Effector CD8-positive, alpha-beta T cell (primary cell): ENCODE measurements at regions not wholly inside any gene's neighbourhood (a gene's known extent, or its start where the extent isn't known, plus 50 kb on each side); places are given as distances from the start of the nearest gene placed in this dataset.
"Not testable (repeated sequence)": the region's sequence is repeated elsewhere in the genome, so short reads cannot be mapped to it uniquely, and the experiment has no call there.

Experiments
- DNase-seq: peaks from one replicate; lab custom pipeline; 2025; lab: John Stamatoyannopoulos, UW

DNA sequence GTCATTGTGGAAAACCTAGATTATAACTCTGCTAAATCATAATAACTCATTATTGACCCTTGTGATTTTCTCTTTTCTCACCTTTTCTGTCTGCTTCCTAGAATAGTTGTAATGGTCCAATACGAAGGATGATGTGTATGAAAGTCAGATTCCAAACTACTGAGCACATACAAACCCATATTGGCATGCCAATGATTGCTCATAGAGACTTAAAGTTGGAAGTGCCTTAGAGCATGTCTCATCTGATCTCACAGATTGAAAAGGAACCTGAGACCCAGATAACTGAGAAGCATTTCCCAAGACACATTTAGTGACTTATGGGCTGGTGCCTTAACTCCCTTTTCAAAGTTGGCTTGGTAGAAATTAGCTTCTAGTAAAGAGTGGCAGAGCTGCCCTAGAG lies 594.3 kb downstream of the REEP3 start:
- DNase-seq = no peak

DNA sequence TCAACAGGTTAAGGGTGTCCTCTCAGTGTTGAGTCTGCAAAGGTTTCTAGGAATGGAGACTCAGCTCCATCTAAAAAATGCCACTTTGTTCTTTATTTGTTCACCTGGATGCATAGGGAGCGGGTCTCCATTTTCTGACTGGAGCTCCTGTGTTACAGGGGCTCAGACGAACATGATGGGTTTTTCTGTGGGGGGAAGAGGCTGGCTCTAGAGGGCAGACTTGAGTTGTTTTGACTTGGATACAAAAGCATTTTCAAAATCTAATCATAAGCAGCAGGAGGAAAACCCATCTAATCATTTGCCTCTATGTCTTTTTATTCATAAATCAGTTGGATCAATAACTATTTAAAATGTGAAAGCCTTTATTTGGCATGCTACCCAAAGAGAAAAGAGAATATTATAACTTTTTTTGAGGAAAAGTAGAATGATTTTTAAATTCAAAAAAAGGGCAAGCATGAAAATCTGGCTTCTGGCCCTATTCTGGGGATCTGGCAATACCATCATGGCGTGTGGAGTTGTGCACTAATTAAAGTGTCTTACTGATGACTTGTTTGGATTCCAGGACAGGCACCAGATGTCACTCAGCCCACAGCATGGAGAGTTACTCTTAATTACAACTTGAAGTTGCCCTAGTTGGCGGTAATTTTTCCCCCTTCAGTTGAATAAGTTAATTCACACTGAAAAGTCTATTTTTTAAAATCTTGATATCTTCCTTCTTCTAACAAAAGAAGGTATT lies 594.9 kb downstream of the REEP3 start:
- no peak for DNase-seq

DNA sequence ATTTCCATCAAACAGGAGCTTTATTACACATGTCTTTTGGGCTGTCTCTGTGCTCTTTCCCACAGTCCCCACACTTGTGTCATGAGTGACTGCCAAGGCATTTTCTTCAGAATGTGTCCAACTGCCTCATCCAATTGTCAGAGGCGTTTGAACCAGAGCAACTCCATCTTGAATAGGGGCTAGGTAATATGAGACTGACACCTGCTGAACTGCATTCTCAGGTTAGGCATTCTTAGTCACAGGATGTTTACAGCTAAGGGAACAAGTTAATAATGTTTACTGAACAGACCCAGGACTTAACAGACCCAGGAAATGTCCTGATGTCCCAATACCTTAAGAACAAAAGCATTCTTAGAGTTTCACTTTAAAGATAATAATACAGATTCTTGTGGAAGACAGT lies 595.5 kb downstream of the REEP3 start:
- DNase-seq = no peak

DNA sequence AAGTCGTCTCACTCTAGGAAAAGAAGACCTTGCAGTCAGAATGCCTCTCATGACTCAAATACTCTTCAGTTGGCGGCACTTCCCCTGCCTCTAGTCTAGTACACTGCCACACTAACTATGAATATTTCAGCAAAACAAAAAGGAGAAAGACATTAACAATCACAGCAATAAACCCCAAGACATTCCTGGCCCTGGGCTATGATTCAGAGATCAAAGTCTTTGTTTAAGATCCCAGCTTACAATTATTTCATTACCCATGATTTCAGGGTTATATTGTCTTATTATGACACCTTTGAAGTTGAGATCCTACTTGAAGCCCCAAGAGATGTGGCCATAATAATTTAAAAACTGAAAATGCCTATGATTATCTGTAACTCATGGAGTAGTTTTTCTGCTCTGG lies 597.5 kb downstream of the REEP3 start:
- no peak for DNase-seq

DNA sequence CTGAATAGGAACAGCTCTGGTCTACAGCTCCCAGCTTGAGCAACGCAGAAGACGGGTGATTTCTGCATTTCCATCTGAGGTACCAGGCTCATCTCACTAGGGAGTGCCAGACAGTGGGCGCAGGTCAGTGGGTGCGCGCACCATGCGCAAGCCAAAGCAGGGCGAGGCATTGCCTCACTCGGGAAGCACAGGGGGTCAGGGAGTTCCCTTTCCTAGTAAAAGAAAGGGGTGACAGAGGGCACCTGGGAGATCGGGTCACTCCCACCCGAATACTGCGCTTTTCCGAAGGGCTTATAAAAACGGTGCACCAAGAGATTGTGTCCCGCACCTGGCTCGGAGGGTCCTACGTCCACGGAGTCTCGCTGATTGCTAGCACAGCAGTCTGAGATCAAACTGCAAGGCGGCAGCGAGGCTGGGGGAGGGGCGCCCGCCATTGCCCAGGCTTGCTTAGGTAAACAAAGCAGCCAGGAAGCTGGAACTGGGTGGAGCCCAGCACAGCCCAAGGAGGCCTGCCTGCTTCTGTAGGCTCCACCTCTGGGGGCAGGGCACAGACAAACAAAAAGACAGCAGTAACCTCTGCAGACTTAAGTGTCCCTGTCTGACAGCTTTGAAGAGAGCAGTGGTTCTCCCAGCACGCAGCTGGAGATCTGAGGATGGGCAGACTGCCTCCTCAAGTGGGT lies 599.2 kb downstream of the REEP3 start:
- not testable (repeated sequence) for DNase-seq

DNA sequence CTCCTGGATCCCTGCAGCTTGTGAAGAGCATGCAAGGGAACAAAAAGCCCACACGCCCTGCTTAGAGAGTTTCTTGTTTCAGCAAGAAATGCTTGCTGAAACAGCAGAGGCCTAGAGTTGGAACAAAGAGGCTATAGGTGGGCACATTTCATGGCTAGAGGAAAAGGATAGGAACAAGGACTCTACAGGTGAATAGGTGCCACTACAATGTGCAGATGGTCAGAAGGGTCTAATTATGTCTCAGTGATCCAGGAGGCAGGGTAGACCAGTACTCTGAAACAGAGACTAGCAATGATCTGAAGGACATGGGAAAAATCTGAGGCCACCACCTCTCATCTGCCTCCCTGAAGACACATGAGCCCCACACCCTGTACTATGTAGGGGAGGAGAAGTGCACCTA lies 609.0 kb downstream of the REEP3 start:
- DNase-seq = no peak

DNA sequence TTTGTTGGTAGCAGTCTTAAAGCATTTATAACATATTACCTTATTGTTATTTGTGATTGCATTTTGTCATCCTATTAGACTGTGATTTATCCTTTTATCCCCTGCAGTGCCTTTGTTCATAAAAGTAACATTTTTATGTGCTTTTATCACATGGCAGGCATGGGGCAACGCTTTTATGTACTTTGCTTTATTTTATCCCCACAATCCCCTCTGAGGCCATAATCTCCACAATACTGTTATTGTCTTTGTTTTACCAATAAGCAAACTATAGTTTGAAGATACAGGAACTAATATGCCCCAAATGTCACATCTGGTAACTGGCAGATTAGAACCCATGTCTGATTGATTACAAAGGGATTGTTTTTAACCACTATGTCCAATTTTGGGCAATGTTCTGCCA lies 613.5 kb downstream of the REEP3 start:
- no peak for DNase-seq

DNA sequence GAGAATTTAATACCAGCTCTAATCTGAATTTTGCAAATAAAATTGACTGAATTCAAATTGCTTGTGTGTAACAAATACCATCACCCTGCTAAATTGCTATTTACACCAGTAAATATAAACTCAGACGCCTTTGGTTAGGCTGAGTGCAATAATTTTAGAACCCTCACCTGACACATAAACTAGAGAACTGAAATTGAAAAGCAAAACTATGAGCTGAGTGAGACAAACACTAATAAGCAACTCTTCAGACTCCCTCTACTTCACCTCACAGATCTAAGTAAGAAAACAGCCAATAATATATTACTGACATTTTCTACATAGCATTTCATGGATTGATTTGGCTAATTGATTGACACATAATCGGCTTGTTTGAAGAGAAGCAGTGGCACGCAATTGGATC lies 621.2 kb downstream of the REEP3 start:
- DNase-seq = no peak

DNA sequence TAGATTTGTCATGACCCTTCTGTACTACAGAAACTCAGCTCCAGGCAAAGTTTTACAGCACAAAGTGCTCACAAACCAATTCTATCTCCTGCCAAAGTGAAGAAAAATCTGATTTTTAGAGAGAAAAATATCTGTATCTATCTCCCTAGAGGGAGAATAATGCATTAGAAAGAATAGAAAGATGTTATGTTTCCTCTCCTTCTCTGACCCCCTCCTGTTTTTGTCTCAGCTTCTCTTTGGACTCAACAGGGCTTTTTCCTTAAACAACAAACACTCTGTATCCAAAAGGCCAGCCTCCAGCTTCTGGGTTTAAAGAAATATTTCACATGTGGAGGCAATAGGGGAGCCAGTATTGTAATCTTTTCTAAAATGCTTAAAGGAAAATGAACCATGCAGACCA lies 627.4 kb downstream of the REEP3 start:
- no peak for DNase-seq

DNA sequence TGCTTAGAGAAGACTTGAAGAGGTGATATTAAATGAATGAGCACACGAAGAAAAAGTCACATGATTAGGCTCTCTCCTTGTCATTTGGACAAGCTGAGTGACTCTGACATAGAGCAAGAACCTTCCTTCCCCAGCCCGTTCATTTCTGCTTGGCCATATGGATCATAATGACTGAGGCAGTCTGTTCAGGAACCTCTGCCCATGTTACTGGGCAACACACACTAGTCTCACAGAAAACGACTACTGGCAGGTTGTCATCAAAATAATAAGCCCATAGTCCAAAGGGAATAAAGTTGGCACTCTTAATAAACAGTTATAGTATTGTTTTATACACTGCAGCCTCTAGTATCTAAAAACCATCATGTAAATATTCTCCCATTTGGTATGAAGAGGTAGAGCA lies 635.0 kb downstream of the REEP3 start:
- DNase-seq = no peak

DNA sequence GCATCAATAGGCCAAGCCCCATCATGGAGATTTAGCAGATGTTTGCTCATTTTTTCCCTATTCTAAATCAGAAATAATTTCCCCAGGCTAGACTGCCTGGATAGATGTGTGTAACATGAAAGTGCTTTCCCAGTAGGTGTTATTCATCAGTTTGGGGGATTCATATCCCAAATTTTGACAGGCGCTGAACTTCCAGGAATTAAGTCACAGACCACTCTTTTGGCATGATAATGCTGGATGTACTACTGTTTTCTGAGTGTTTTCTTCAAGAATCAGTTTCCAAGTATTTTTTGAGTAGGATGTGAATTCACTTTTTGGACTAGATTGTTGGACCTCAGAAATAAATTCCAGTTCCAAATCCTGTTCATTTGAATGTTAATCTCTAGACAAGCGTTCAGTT lies 637.4 kb downstream of the REEP3 start:
- no peak for DNase-seq

DNA sequence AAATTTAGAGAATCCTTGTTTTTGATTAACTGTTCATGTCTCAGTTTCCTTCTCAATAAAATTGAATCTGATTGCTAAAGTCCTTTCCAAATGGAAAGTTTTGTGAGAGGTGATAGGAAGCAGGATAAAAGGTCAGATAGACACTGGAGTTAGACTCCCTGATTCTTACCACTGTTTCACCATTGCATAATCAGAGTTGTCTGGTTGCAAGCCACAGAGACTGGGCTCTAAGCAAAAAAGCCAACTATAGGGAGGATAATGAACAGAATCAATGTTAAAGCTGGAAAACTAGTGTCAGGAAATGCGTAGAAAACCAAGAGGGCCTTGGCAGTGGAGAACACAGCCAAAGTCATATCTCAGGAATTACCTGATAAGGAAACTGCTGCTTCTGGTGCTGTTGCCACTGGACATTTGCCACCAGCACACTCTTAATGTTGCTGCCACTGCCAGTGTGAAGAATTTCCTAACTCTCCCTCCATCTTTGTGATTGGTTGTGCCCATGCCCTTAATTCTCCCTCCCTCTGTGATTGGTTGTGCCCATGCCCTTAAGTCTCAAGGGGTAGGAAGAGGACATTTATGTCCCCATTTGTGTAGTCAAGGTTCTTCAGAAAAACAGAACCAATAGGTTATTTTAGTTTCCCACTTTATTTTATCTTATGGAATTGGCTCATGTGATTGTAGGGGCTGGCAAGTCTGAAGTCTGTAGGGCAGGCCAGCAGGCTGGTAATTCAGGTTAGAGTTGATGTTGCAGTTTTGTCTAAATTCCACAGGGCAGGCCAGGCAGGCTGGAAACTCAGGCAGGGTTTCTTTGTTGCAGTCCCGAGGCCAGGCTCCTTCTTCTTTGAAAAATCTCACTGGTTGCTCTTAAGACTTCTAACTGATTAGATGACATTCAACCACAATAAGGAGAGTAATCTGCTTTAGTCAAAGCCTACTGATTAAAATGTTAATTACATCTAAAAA lies 639.0 kb downstream of the REEP3 start:
- DNase-seq = no peak

DNA sequence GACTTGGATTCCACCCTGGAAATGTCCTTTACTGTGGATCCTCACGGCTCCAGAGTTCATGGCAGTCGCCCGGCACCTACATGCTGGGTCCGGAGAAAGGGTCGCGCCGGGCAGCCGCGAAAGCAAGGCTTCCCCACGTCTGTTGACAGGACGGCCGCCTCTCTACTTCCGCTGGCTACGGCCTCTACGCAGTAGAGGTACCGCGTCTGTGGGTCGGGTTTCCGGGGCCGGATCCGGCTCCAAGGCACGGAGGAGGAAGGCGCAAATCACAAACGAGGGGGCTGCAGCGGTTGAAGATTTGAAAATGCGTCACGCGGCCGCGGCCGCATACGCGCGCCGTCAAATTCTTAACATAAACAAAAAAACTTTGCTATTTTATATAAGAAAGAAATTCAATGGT lies 649.6 kb downstream of the REEP3 start:
- no peak for DNase-seq

DNA sequence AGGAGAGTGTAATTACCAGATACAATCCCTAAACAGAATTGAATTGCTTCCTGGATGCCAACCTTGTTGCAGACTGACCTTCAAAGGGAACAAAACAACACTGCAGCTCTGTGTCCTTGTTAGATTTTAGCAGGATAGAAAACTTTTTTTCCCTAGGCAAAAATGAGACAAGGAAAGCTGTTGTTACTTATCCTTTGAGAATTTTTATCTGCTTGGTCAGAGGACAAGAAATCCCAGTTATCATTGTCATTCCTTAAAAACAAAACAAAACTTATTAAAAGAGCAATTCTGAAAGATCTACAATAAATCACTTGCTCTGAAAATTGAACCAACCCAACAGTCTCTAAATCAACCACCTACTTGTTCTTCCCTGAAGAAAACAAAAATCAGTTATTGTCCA lies 652.6 kb downstream of the REEP3 start:
- no peak for DNase-seq

DNA sequence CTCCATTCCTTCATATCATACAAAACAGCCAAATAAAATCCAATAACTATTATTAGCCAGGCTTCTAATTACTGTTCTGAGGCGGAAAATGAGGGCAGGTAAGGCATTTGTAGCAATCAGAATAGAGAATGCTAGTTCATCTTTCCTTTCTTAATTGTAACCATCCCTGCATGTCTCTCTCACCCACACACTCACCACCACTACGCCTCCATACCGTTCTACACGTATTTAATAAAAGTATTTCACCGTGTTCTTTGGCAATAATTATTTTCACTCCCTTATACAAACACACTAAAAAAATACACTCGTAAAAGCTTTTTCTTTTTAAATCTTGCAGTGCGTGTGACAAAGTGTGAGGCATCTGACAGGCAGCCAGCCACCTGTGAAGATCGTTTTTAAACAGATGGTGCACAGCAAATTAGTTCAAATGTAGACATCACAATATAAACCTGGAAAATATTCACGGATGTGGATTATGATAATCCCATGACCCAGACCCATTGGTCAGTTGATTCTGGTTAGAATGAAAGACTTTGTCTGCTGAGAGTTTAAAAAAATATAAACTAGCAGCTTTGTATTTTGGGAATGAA lies 653.6 kb downstream of the REEP3 start:
- DNase-seq = no peak

DNA sequence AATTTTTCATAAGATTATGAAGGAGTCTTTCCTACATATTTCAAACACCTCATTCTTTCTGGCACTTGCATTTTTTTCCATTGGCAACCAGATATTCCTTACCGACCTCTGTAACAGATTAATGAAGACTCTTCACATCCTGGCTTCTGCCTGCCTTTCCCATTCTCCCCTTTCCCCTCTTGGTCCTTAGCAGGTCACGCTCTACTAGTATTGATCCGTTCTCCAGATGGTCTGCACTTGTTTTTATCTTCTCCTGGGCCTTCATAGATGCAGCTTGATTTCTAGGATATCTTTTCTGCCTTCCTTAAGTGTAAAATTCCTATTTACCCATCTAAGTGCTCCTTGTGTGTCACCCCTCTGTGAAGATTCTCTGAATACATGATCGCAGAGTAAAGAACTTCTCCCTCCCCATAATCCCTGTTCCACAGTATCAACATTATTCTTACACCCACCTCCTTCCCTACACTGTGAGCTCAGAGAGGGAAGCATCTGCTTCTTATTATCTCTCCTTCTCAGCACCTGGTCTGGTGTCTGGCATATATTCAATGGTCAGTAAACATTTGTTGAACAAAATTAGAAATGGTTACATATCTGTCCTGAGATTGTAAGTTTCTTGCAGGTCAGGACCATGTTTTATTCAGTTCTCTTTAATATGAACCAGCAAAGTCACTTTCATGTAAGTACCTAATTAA lies 654.2 kb downstream of the REEP3 start:
- no peak for DNase-seq

DNA sequence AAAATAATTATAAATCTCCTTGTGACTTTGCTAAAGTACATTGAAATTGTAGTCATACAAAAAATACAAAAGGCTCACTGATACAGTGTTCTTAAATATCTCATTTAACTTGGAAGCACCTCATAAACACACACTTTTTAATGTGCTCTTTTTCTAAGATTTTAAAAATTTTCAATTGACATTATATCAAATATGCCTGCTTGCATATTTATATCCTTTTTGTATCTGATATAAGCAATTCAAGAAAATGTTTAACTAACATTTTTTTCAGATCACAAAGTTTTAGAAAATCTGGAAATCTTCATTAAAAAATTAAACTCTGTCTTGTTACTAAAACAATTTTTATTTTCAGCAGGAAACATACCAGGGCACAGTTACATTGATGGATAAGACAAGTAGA lies 661.5 kb downstream of the REEP3 start:
- DNase-seq = no peak

DNA sequence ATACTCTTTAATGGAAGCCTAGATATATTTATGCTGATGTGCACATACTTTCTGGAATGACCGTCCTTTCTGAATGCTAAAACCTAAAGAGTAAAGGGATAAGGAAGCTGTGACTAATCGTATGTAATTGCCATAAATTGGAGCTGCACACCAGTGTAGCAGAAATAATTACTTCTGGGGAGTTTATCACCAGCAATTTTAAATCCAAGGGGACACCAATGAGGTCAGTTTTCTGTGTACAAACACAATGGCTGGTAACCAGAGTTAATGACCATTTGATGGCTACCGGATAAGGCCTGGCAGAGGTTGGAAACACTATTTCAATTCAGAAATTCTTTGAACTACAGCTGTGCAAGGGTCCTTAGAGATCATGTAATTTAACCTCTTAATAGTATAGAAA lies 670.1 kb downstream of the REEP3 start:
- DNase-seq = no peak

DNA sequence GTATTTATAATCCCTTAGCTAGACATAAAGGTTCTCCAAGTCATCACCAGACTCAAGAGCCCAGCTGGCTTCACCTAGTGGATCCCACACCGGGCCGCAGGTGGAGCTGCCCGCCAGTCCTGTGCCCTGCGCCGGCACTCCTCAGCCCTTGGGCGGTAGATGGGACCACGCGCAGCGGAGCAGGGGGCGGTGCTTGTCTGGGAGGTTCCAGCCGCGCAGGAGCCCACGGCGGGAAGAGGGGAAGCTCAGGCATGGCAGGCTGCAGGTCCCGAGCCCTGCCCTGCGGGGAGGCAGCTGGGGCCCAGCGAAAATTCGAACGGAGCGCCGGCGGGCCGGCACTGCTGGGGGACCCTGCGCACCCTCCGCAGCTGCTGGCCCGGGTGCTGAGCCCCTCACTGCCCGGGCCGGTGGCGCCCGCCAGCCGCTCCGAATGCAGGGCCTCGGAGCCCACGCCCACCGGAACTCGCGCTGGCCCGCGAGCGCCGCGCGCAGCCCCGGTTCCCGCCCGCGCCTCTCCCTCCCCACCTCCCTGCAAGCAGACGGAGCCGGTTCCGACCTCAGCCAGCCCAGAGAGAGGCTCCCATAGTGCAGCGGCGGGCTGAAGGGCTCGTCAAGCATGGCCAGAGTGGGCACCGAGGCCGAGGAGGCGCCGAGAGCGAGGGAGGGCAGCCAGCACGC lies 675.6 kb downstream of the REEP3 start:
- DNase-seq = no peak

DNA sequence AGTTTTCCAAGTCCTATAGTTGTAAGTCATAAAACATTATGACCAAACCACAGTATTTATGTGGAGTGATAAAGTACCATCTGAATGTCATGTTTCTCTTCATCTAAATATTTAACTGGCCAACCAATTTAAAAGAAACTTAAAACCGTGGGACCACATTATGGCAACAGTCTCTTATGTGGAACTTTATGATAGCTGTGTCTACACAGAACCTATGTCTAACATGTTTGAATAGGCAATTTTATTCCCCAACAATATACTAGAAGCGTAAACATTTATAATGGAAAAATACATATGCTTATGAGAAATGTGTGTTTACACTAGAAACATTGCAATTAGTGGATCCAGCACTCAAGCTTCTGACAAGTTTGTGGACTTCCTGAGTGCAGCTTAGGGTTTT lies 680.7 kb downstream of the REEP3 start:
- DNase-seq = no peak

DNA sequence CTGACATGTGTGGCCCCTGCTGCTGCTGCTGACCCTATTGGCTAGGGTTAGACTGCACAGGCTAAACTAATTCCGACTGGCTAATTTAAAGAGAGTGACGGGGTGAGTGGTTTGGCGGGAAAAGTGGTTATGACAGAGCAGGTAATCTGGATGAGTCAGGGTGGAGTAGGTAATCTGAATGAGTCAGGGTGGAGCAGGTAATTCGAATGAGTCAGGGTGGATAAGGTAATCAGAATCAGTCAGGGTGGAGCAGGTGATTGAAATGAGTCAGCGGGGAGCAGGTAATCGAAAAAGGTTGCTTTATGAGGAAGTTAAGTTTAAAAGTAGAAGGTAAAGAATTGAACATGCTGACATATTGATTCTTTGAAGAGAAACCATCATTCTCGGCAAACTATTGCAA lies 683.3 kb downstream of the REEP3 start:
- DNase-seq = not testable (repeated sequence)
